ENCODE measurements at regions not wholly inside any gene's neighbourhood (a gene's known extent, or its start where the extent isn't known, plus 50 kb on each side); places are given as distances from the start of the nearest gene placed in this dataset.
"Not testable (repeated sequence)": the region's sequence is repeated elsewhere in the genome, so short reads cannot be mapped to it uniquely, and the experiment has no call there.

DNA sequence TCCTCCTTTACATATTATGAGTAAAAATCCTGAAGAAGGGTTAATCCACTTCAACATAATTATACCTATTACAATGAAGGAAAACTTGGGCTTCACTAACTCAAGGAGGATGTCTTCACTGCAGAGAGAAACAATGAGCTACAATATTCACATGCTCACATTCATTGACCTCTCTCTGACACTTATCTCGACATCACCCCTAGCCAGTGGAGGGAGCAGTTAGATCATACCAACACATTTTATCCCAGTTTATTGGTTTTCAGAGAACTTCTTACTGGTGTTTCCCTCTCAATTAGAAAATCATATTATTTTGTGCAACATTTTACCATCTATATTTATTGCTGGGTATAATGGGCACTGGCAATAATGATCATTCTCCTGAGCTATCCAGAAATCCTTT is 646.5 kb downstream of the TENT5A start:
- no peak overlapping the region for H3K4me3 ChIP-seq (ENCODE audit: control insufficient read depth, low read depth, low read length)
- TF ChIP-seq, protein P1, sequence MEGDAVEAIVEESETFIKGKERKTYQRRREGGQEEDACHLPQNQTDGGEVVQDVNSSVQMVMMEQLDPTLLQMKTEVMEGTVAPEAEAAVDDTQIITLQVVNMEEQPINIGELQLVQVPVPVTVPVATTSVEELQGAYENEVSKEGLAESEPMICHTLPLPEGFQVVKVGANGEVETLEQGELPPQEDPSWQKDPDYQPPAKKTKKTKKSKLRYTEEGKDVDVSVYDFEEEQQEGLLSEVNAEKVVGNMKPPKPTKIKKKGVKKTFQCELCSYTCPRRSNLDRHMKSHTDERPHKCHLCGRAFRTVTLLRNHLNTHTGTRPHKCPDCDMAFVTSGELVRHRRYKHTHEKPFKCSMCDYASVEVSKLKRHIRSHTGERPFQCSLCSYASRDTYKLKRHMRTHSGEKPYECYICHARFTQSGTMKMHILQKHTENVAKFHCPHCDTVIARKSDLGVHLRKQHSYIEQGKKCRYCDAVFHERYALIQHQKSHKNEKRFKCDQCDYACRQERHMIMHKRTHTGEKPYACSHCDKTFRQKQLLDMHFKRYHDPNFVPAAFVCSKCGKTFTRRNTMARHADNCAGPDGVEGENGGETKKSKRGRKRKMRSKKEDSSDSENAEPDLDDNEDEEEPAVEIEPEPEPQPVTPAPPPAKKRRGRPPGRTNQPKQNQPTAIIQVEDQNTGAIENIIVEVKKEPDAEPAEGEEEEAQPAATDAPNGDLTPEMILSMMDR (conservative IDR thresholded peaks at IDR 0.05; ENCODE audit: control insufficient read depth, insufficient read depth, low read depth, low read length): peak; percentile 9
- peak; percentile 15 for DNase-seq (ENCODE audit: low read depth)

DNA sequence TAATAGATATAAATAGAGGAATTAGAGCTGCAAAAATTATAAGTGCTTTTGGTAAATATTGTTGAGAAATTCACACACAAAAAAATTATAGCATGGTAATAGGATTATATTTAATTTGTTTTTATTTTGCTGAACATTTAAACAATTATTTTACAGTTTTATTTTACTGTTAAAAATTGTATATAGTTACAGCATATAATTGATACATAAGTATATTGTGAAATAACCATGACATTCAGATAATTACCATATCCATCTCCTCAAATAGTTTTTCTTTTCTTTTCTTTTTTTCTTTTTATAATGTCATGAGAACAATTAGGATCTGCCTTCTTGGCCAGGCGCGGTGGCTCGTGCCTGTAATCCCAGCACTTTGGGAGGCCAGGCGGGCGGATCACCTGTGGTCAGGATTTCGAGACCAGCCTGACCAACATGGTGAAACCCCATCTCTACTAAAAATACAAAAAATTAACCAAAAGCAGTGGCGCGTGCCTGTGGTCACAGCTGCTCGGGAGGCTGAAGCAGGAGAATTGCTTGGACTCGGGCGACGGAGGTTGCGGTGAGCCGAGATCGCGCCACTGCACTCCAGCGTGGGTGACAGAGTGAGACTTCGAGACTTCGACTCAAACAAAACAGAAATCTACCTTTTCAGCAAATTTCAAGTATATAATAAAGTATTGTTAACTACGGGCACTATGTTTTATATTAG is 654.2 kb downstream of the TENT5A start:
- TF ChIP-seq, protein P1 (conservative IDR thresholded peaks at IDR 0.05; ENCODE audit: control insufficient read depth, insufficient read depth, low read depth, low read length): no peak
- DNase-seq (ENCODE audit: low read depth): no peak
- no peak overlapping the region for H3K4me3 ChIP-seq (ENCODE audit: control insufficient read depth, low read depth, low read length)

DNA sequence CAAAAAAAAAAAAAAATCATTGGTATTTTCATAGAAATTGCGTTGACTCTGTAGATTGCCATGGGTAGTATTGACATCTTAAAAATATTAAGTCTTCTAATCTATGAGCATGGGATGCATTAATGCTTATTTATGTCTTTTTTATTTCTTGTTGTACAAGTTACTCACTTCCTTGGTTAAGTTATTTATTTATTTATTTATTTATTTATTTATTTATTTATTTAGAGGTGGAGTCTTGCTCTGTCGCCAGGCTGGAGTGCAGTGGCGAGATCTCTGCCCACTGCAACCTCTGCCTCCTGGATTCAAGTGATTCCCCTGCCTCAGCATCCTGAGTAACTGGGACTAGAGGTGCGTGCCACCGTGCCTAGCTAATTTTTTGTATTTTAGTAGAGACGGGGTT is 656.0 kb downstream of the TENT5A start:
- DNase-seq (ENCODE audit: low read depth); H3K4me3 ChIP-seq (ENCODE audit: control insufficient read depth, low read depth, low read length): not testable (repeated sequence)

DNA sequence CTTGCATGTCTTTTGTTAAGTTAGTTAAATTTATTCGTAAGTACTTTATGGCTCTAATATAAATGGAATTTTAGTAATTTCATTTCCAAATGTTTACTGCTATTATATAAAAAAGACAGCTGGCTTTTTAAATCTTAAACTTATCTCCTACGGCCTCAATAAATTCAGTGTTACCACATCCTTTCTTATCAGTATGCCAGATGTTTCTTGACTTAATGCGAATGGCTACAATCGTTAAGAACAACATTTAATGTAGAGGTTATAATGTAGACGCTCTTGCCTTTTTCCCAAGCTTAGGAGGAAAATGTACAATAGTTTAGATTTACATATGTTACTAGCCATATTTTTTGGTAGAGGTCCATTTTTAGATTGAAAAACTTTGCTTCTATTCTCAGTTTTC is 659.4 kb downstream of the TENT5A start:
- TF ChIP-seq, protein P1 (conservative IDR thresholded peaks at IDR 0.05; ENCODE audit: control insufficient read depth, insufficient read depth, low read depth, low read length): no peak
- no peak for DNase-seq (ENCODE audit: low read depth)
- no peak overlapping the region for H3K4me3 ChIP-seq (ENCODE audit: control insufficient read depth, low read depth, low read length)

DNA sequence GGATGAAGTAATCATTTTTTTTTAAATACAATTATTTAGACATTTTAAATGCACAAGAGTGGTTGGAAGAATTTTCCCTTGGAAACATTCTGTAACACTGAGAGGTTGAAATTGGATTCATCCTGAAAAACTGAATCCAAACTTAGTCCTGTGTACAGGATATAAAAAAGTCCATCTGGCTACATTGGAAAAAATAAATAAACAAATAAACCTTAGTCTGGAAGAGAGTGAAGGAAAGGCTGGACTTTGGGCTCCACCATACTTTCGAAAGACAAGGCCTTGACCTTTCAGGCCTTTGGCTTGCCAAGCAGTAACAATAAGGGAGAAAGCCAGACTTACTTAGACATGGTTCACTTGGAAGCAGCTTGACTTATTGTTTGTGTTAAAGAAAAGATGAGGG is 664.3 kb downstream of the TENT5A start:
- no peak overlapping the region for H3K4me3 ChIP-seq (ENCODE audit: control insufficient read depth, low read depth, low read length)
- no peak for DNase-seq (ENCODE audit: low read depth)
- TF ChIP-seq, protein P1 (conservative IDR thresholded peaks at IDR 0.05; ENCODE audit: control insufficient read depth, insufficient read depth, low read depth, low read length): no peak

DNA sequence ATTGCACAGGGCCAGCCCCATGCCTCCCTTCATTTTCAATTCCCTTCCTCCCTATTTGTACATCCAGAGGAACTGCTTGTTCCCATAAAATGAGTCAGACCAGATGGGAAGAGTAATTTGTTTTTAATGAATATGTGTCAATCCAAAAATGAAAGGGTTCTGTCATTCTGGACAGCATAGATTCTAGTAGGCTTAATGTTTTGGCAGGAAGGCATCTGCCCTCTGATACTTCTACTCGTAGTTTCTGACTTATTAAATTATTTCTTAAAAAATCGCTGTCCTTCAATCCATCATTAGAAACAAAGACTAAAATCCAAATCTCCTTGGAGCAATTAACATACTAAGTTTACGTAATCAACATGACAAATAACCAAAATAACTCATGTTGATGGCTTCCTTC is 665.5 kb downstream of the TENT5A start:
- no peak overlapping the region for H3K4me3 ChIP-seq (ENCODE audit: control insufficient read depth, low read depth, low read length)

DNA sequence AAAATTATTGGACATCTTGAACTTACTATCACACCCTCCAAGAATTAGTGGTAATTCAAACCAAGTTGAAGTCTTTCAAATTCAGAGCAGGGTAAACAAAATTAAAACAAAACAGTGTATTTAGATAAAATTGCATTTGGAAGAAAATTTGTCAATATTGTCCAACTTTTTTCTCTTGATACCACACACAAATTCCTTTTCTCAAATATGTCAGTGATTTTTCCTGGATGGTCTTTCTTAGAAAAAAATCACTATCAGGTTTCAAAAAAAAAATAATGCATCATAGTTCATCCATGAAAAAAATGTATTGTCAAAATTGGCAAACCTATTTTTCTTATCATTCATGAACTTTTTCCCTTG is 667.1 kb downstream of the TENT5A start:
- TF ChIP-seq, protein P1 (conservative IDR thresholded peaks at IDR 0.05; ENCODE audit: control insufficient read depth, insufficient read depth, low read depth, low read length): no peak
- H3K4me3 ChIP-seq (ENCODE audit: control insufficient read depth, low read depth, low read length): no peak overlapping the region
- DNase-seq (ENCODE audit: low read depth): no peak

More for the DNA sequence above, 665.5 kb downstream of the TENT5A start:
- TF ChIP-seq, protein P1 (conservative IDR thresholded peaks at IDR 0.05; ENCODE audit: control insufficient read depth, insufficient read depth, low read depth, low read length): no peak
- peak; percentile 51 for DNase-seq (ENCODE audit: low read depth)
